ENCODE measurements at regions not wholly inside any gene's neighbourhood (a gene's known extent, or its start where the extent isn't known, plus 50 kb on each side); places are given as distances from the start of the nearest gene placed in this dataset.
"Not testable (repeated sequence)": the region's sequence is repeated elsewhere in the genome, so short reads cannot be mapped to it uniquely, and the experiment has no call there.

DNA sequence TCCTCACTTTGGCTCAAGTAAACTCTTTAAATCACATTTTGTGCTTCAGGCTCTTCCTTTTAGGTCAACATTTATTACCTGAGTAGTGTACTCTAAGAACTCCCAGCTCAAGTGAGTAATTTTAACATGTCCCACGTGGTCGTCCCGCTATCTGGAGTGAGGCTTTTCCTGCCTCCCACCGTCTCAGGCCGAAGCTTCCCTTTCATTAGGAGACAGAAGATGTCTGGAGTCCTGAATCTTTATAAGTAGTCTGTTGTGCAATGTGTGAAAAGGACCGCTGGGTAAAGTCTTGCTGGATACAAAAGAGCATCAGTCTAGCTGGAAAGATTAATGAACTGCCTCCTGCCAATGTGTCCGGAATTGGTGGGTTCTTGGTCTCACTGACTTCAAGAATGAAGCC lies 117.7 kb upstream of the NEIL3 start:
- Histone ChIP-seq H3K9me3 (ENCODE audit: low read depth) (no peaks in the 10 kb centered on the region), H3K4me2 (no peak overlapping the region), H3K4me3 (no peak overlapping the region), H3K79me2 (no peaks in the 10 kb centered on the region), H3K27ac (no peak overlapping the region), H3K27me3 (no peaks in the 10 kb centered on the region), H2AFZ (no peak overlapping the region), H3K4me1 (ENCODE audit: insufficient read depth) (no peaks in the 10 kb centered on the region), H4K20me1 (ENCODE audit: insufficient read depth, poor library complexity, severe bottlenecking) (no peaks in the 10 kb centered on the region), H3K36me3 (replicated peaks; ENCODE audit: insufficient read depth, low read depth) (no peaks in the 10 kb centered on the region), H3K9me2 (replicated peaks; ENCODE audit: insufficient read depth) (no peaks in the 10 kb centered on the region)
- no peak for TF ChIP-seq EZH2phosphoT487 (IDR thresholded peaks at IDR 0.05; ENCODE audit: low read depth, severe bottlenecking, unreplicated experiment)
- no peak for TF ChIP-seq EZH2 (IDR thresholded peaks at IDR 0.05; ENCODE audit: borderline replicate concordance)
- TF ChIP-seq, protein P1, sequence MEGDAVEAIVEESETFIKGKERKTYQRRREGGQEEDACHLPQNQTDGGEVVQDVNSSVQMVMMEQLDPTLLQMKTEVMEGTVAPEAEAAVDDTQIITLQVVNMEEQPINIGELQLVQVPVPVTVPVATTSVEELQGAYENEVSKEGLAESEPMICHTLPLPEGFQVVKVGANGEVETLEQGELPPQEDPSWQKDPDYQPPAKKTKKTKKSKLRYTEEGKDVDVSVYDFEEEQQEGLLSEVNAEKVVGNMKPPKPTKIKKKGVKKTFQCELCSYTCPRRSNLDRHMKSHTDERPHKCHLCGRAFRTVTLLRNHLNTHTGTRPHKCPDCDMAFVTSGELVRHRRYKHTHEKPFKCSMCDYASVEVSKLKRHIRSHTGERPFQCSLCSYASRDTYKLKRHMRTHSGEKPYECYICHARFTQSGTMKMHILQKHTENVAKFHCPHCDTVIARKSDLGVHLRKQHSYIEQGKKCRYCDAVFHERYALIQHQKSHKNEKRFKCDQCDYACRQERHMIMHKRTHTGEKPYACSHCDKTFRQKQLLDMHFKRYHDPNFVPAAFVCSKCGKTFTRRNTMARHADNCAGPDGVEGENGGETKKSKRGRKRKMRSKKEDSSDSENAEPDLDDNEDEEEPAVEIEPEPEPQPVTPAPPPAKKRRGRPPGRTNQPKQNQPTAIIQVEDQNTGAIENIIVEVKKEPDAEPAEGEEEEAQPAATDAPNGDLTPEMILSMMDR (IDR thresholded peaks at IDR 0.05; ENCODE audit: poor library complexity), result no peak
- 80% methylated on average over 7 of the region's 7 CpGs for WGBS (ENCODE audit: low lambda C conversion rate, missing lambda C conversion rate)
- DNase-seq (ENCODE audit: low spot score), result no peak

DNA sequence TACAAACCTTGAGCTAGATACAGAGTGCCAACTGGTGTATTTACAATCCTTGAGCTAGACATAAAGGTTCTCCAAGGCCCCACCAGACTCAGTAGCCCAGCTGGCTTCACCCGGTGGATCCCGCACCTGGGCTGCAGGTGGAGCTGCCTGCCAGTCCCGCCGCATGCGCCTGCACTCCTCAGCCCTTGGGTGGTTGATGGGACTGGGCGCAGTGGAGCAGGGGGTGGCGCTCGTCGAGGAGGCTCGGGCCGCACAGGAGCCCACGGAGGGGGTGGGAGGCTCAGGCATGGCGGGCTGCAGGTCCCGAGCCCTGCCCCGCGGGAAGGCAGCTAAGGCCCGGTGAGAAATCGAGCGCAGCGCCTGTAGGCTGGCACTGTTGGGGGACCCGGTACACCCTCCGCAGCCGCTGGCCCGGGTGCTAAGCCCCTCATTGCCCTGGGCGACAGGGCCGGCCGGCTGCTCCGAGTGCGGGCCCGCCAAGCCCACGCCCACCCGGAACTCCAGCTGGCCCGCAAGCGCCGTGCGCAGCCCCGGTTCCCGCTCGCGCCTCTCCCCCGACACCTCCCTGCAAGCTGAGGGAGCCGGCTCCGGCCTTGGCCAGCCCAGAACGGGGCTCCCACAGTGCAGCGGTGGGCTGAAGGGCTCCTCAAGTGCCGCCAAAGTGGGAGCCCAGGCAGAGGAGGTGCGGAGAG lies 116.5 kb upstream of the NEIL3 start:
- WGBS (ENCODE audit: low lambda C conversion rate, missing lambda C conversion rate), result 94% methylated on average over 35 of the region's 47 CpGs
- not testable (repeated sequence) for H3K79me2 ChIP-seq

DNA sequence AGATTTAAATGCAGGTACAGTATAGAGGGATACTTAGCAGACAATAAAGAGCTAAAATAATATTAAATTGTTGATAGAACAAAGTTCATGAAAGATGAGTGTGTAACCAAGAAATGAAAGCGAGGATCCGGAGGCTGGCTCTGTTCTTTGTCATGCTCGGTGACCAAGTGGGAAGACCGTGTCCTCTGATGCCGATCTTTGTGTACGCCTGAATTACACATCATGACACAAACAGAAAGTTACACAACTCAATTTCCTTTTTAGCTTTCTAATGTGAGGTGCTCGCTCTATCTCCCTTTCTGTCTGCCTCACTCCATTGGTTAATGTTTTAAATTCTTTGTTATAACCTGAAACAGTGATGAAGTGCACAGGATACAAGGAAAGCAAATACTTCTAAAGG lies 114.8 kb upstream of the NEIL3 start:
- no peak for TF ChIP-seq EZH2 (IDR thresholded peaks at IDR 0.05; ENCODE audit: borderline replicate concordance)
- TF ChIP-seq, protein P1 (IDR thresholded peaks at IDR 0.05; ENCODE audit: poor library complexity), result no peak
- TF ChIP-seq EZH2phosphoT487 (IDR thresholded peaks at IDR 0.05; ENCODE audit: low read depth, severe bottlenecking, unreplicated experiment), result no peak
- WGBS (ENCODE audit: low lambda C conversion rate, missing lambda C conversion rate), result 80% methylated on average over 7 of the region's 7 CpGs
- DNase-seq (ENCODE audit: low spot score), result no peak
- Histone ChIP-seq H3K9me2 (replicated peaks; ENCODE audit: insufficient read depth) (no peaks in the 10 kb centered on the region), H4K20me1 (ENCODE audit: insufficient read depth, poor library complexity, severe bottlenecking) (no peaks in the 10 kb centered on the region), H3K27me3 (no peaks in the 10 kb centered on the region), H3K4me1 (ENCODE audit: insufficient read depth) (no peaks in the 10 kb centered on the region), H3K9me3 (ENCODE audit: low read depth) (no peaks in the 10 kb centered on the region), H3K79me2 (no peaks in the 10 kb centered on the region), H2AFZ (no peak overlapping the region), H3K27ac (no peak overlapping the region), H3K4me3 (no peak overlapping the region), H3K36me3 (replicated peaks; ENCODE audit: insufficient read depth, low read depth) (no peaks in the 10 kb centered on the region), H3K4me2 (no peak overlapping the region)

More for the DNA sequence above, 116.5 kb upstream of the NEIL3 start:
- H3K27me3 ChIP-seq; H3K9me2 ChIP-seq (replicated peaks; ENCODE audit: insufficient read depth); H3K27ac ChIP-seq; H4K20me1 ChIP-seq (ENCODE audit: insufficient read depth, poor library complexity, severe bottlenecking); H3K4me3 ChIP-seq; H3K4me2 ChIP-seq; DNase-seq (ENCODE audit: low spot score); H3K9me3 ChIP-seq (ENCODE audit: low read depth); H2AFZ ChIP-seq; H3K36me3 ChIP-seq (replicated peaks; ENCODE audit: insufficient read depth, low read depth); H3K4me1 ChIP-seq (ENCODE audit: insufficient read depth): not testable (repeated sequence)

DNA sequence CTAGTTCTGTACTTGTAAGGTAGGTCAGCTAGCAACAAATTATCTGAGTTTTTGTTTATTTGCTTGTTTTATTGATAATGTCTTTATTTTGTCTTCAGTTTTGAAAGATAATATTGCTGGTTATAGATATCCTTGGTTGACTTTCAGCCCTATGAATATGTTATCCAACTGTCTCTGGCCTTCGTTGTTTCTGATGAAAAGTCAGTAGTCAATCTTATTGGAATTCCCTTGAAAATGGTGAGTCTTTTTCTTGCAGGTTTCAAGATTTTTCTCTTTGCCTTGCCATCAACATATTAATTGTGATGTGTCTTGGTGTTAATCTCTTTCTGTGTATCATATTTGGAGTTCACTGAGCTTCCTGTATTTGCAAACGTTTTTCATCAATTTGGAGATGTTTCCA lies 113.1 kb upstream of the NEIL3 start:
- Histone ChIP-seq H3K4me3 (no peak overlapping the region), H4K20me1 (ENCODE audit: insufficient read depth, poor library complexity, severe bottlenecking) (no peaks in the 10 kb centered on the region), H2AFZ (no peak overlapping the region), H3K27ac (no peak overlapping the region), H3K4me2 (no peak overlapping the region), H3K36me3 (replicated peaks; ENCODE audit: insufficient read depth, low read depth) (no peaks in the 10 kb centered on the region), H3K9me3 (ENCODE audit: low read depth) (no peaks in the 10 kb centered on the region), H3K4me1 (ENCODE audit: insufficient read depth) (no peaks in the 10 kb centered on the region), H3K27me3 (no peaks in the 10 kb centered on the region), H3K9me2 (replicated peaks; ENCODE audit: insufficient read depth) (no peaks in the 10 kb centered on the region), H3K79me2 (no peaks in the 10 kb centered on the region)
- TF ChIP-seq, protein P1 (IDR thresholded peaks at IDR 0.05; ENCODE audit: poor library complexity), result no peak
- no peak for TF ChIP-seq EZH2 (IDR thresholded peaks at IDR 0.05; ENCODE audit: borderline replicate concordance)
- no peak for TF ChIP-seq EZH2phosphoT487 (IDR thresholded peaks at IDR 0.05; ENCODE audit: low read depth, severe bottlenecking, unreplicated experiment)
- DNase-seq (ENCODE audit: low spot score), result no peak
- 82% methylated on average over 2 of the region's 2 CpGs for WGBS (ENCODE audit: low lambda C conversion rate, missing lambda C conversion rate)

Measured in hepatocyte (in vitro differentiated cells).